H1 (cell line): ENCODE measurements at regions not wholly inside any gene's neighbourhood (a gene's known extent, or its start where the extent isn't known, plus 50 kb on each side); places are given as distances from the start of the nearest gene placed in this dataset.

Source experiments
- CTCF ChIA-PET: fragments of 300-600 bp; sonication (Branson Sonifier 250); formaldehyde crosslinking; loops from one replicate; lab custom pipeline; 2021; ENCODE audit not compliant: partially characterized antibody; lab: Charles Lee
- POLR2A ChIA-PET: fragments of 300-600 bp; sonication (Branson Sonifier 250); formaldehyde crosslinking; loops from one replicate; lab custom pipeline; 2021; ENCODE audit warnings: inconsistent platforms; ENCODE audit not compliant: partially characterized antibody; lab: Charles Lee
- DNase-seq, 2 experiments: peaks; one replicate each; pipeline versions ENCODE4 v3.0.0 to v3.0.0-alpha.2; 2010 to 2022; ENCODE audit warnings: low spot score in 2 of 2, low read depth in 1 of 2, mixed read lengths in 1 of 2
- FAIRE-seq: peaks from 2 replicates; lab custom pipeline; 2011; peaks lifted over from hg19 to GRCh38; lab: Jason Lieb, UNC
- H2AFZ ChIP-seq: 2 replicates; pipeline ENCODE4 v1.8.1; 2012; ENCODE audit warnings: low read length, inconsistent platforms
- H2AK5ac ChIP-seq: 2 replicates; pipeline ENCODE4 v1.6.1; 2013; ENCODE audit warnings: low read depth, low read length
- H2BK120ac ChIP-seq: replicated peaks from 2 replicates; pipeline ENCODE3; 2013; ENCODE audit warnings: low read depth, low read length, inconsistent platforms
- H2BK12ac ChIP-seq: 2 replicates; pipeline ENCODE4 v1.6.1; 2013; ENCODE audit warnings: low read depth, low read length
- H2BK15ac ChIP-seq: 2 replicates; pipeline ENCODE4 v1.6.1; 2013; ENCODE audit warnings: low read length
- H2BK20ac ChIP-seq: 2 replicates; pipeline ENCODE4 v1.6.1; 2013; ENCODE audit warnings: low read length
- H2BK5ac ChIP-seq: 2 replicates; pipeline ENCODE4 v1.6.1; 2013; ENCODE audit warnings: low read depth, low read length
- H3K14ac ChIP-seq: 2 replicates; pipeline ENCODE4 v1.6.1; 2013; ENCODE audit warnings: inconsistent platforms; ENCODE audit not compliant: insufficient read length
- H3K18ac ChIP-seq: 2 replicates; pipeline ENCODE4 v1.6.1; 2013; ENCODE audit warnings: low read length; ENCODE audit errors: extremely low read depth
- H3K23ac ChIP-seq: 2 replicates; pipeline ENCODE4 v1.6.1; 2013; ENCODE audit warnings: inconsistent platforms; ENCODE audit not compliant: insufficient read length
- H3K23me2 ChIP-seq: 2 replicates; pipeline ENCODE4 v1.6.1; 2013; ENCODE audit warnings: low read depth, low read length
- H3K27ac ChIP-seq: 2 replicates; pipeline ENCODE4 v1.6.1; 2011; ENCODE audit warnings: low read depth, low read length, inconsistent platforms
- H3K27me3 ChIP-seq, 4 experiments: replicated peaks in 1 of 4; 1 replicate in 1 of 4; 2 replicates in 3 of 4; pipeline versions ENCODE4 v1.6.1 to v1.8.1; 2011 to 2013; ENCODE audit warnings: low read length in 3 of 4, mild to moderate bottlenecking in 3 of 4, inconsistent platforms in 2 of 4, mixed read lengths in 2 of 4, moderate library complexity in 1 of 4; ENCODE audit not compliant: control insufficient read depth in 3 of 4, insufficient read depth in 3 of 4; ENCODE audit errors: extremely low read depth in 1 of 4
- H3K36me3 ChIP-seq, 4 experiments: 2 replicates each; pipeline versions ENCODE4 v1.6.1 to v1.8.1; 2011 to 2013; ENCODE audit warnings: mild to moderate bottlenecking in 4 of 4, low read length in 3 of 4, moderate library complexity in 2 of 4, control low read depth in 1 of 4, inconsistent platforms in 1 of 4; ENCODE audit not compliant: insufficient read depth in 4 of 4, control insufficient read depth in 2 of 4
- H3K4ac ChIP-seq: replicated peaks from 2 replicates; pipeline ENCODE3; 2013; ENCODE audit warnings: low read length, low read depth, mixed read lengths, inconsistent platforms; ENCODE audit not compliant: insufficient read length
- H3K4me1 ChIP-seq, 4 experiments: replicated peaks in 1 of 4; 1 replicate in 1 of 4; 2 replicates in 3 of 4; pipeline versions ENCODE4 v1.6.1 to v1.8.1; 2011 to 2013; ENCODE audit warnings: low read length in 3 of 4, inconsistent platforms in 2 of 4, mixed read lengths in 1 of 4; ENCODE audit not compliant: insufficient read depth in 4 of 4, control insufficient read depth in 3 of 4
- H3K4me2 ChIP-seq, 2 experiments: 2 replicates each; pipeline versions ENCODE4 v1.6.1 to v1.8.1; 2011 to 2013; ENCODE audit warnings: low read depth in 2 of 2, low read length in 2 of 2, control low read depth in 1 of 2, inconsistent platforms in 1 of 2, mild to moderate bottlenecking in 1 of 2; ENCODE audit not compliant: insufficient read depth in 1 of 2
- H3K4me3 ChIP-seq, 4 experiments: fragments of 200-600, 300-600 bp in 1 of 4; sonication (generic), shearing (Covaris generic), sonication (Bioruptor Twin) in 1 of 4; 2 replicates each; pipeline versions ENCODE4 v1.5.1 to v1.8.1; 2011 to 2016; ENCODE audit warnings: low read length in 4 of 4, low read depth in 3 of 4, control low read depth in 2 of 4, inconsistent platforms in 2 of 4, mild to moderate bottlenecking in 2 of 4, mixed read lengths in 1 of 4, moderate library complexity in 1 of 4; ENCODE audit not compliant: insufficient read depth in 2 of 4; ENCODE audit errors: extremely low read depth in 1 of 4
- H3K56ac ChIP-seq: replicated peaks from 2 replicates; pipeline ENCODE3; 2013; ENCODE audit warnings: low read depth, mild to moderate bottlenecking, mixed read lengths, low read length, inconsistent platforms; ENCODE audit not compliant: insufficient read length
- H3K79me1 ChIP-seq: 2 replicates; pipeline ENCODE4 v1.6.1; 2013; ENCODE audit warnings: low read depth, low read length, control low read depth
- H3K79me2 ChIP-seq, 2 experiments: 2 replicates each; pipeline versions ENCODE4 v1.6.1 to v1.8.1; 2012 to 2013; ENCODE audit warnings: low read length in 2 of 2, mild to moderate bottlenecking in 2 of 2, inconsistent platforms in 1 of 2; ENCODE audit not compliant: insufficient read depth in 2 of 2, control insufficient read depth in 1 of 2
- H3K9ac ChIP-seq, 4 experiments: replicated peaks in 1 of 4; 1 replicate in 1 of 4; 2 replicates in 3 of 4; pipeline versions ENCODE4 v1.6.1 to v1.8.1; 2011 to 2013; ENCODE audit warnings: low read depth in 3 of 4, low read length in 3 of 4, control low read depth in 2 of 4, mild to moderate bottlenecking in 2 of 4, moderate library complexity in 2 of 4, inconsistent platforms in 1 of 4; ENCODE audit errors: extremely low read depth in 1 of 4
- H3K9me3 ChIP-seq, 2 experiments: 2 replicates each; pipeline versions ENCODE4 v1.6.1 to v1.8.1; 2012 to 2013; ENCODE audit warnings: mild to moderate bottlenecking in 2 of 2, moderate library complexity in 2 of 2, control low read depth in 1 of 2, inconsistent platforms in 1 of 2, low read depth in 1 of 2, low read length in 1 of 2, mixed read lengths in 1 of 2; ENCODE audit not compliant: insufficient read depth in 2 of 2
- H4K20me1 ChIP-seq, 2 experiments: replicated peaks in 1 of 2; 2 replicates each; pipeline versions ENCODE3 to v1.8.1; 2011 to 2013; ENCODE audit warnings: inconsistent platforms in 2 of 2, low read length in 2 of 2, mild to moderate bottlenecking in 1 of 2; ENCODE audit not compliant: insufficient read depth in 2 of 2, control insufficient read depth in 1 of 2
- H4K5ac ChIP-seq: 2 replicates; pipeline ENCODE4 v1.6.1; 2013; ENCODE audit warnings: low read length, low read depth, mixed read lengths, inconsistent platforms; ENCODE audit not compliant: insufficient read length
- H4K8ac ChIP-seq: 2 replicates; pipeline ENCODE4 v1.8.0; 2013; ENCODE audit warnings: mild to moderate bottlenecking, moderate library complexity, low read length, inconsistent platforms; ENCODE audit not compliant: insufficient read depth; ENCODE audit errors: extremely low read depth
- H4K91ac ChIP-seq: replicated peaks from 2 replicates; pipeline ENCODE3; 2013; ENCODE audit warnings: low read length, mixed read lengths, inconsistent platforms; ENCODE audit not compliant: insufficient read length
- BACH1 ChIP-seq: IDR thresholded peaks from 2 replicates; pipeline ENCODE4 v1.6.1; 2012; ENCODE audit warnings: low read length, improper control_type of control experiment
- NRF1 ChIP-seq: IDR thresholded peaks from 2 replicates; pipeline ENCODE4 v1.6.1; 2011; ENCODE audit warnings: mild to moderate bottlenecking, low read depth, low read length, improper control_type of control experiment
- RNF2 ChIP-seq: fragments of 200-900, 300-1000 bp; sonication (generic); IDR thresholded peaks from 2 replicates; pipeline ENCODE4 v1.7.1; 2016; ENCODE audit warnings: borderline replicate concordance, low read depth, mild to moderate bottlenecking, antibody characterized with exemption, low read length; ENCODE audit not compliant: poor library complexity, severe bottlenecking; ENCODE audit errors: missing control alignments
- TAF7 ChIP-seq: optimal IDR thresholded peaks from 2 replicates; pipeline ENCODE3; 2011; ENCODE audit warnings: low read depth, mild to moderate bottlenecking, inconsistent platforms, low read length, moderate library complexity, borderline replicate concordance

DNA sequence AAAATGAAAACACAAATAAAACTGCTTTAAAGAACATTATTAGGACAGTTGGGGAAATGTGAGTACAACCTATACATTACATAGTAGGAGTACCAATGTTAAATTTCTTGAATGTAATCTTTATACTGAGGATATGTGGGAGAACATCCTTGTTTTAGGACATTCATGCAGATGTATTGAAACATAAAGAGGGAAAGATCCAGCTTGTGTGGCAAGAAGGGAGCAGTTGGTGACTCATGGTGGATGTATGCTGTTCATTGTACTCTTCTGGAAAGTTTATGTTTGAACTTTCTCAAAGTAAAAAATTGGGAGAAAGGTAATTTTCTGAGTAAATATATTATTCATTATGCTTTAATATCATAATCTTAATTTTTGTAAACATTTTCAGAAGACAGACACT lies 132.1 kb upstream of the DLGAP1 start:
- FAIRE-seq (no peak), DNase-seq (no peak)

More for the DNA sequence above, 132.1 kb upstream of the DLGAP1 start:
- H3K23me2 ChIP-seq = no peaks in the 10 kb centered on the region
- TF ChIP-seq BACH1 (no peak), TAF7 (no peak), RNF2 (no peak), NRF1 (no peak)
- TF ChIP-seq, all 59 proteins: peak for 0
- Histone ChIP-seq H4K91ac (no peak overlapping the region), H2AK5ac (no peak overlapping the region), H3K79me1 (no peaks in the 10 kb centered on the region), H2AFZ (no peak overlapping the region), H3K27ac (no peak overlapping the region), H4K5ac (no peak overlapping the region), H2BK5ac (no peak overlapping the region), H3K4ac (no peak overlapping the region), H3K23ac (no peak overlapping the region), H3K4me2 (no peak overlapping the region), H3K9me3 (no peaks in the 10 kb centered on the region), H4K8ac (no peak overlapping the region), H4K20me1 (no peaks in the 10 kb centered on the region), H3K9ac (no peak overlapping the region), H3K18ac (no peak overlapping the region), H3K4me1 (no peaks in the 10 kb centered on the region), H3K56ac (no peak overlapping the region), H2BK15ac (no peak overlapping the region), H3K36me3 (no peaks in the 10 kb centered on the region), H3K4me3 (no peak overlapping the region), H2BK12ac (no peak overlapping the region; the same call in 1 of the 2 replicates), H2BK20ac (no peak overlapping the region), H2BK120ac (no peak overlapping the region), H3K14ac (no peak overlapping the region), H3K27me3 (peaks cover 0 to 1% (median 0%) of the 10 kb centered on the region in 4 experiments; a peak in 1 of 7 replicates), H3K79me2 (no peaks in the 10 kb centered on the region)
- ChIA-PET CTCF (interaction anchor here (0.9 to 1.2 kb wide), 2 partner anchors 9 to 131 kb away, joined by 3 read pairs; no protein-coding TSS in a partner anchor), POLR2A (no interaction called here)
